GM19025 (cell line): ENCODE measurements at regions not wholly inside any gene's neighbourhood (a gene's known extent, or its start where the extent isn't known, plus 50 kb on each side); places are given as distances from the start of the nearest gene placed in this dataset.
"Not testable (repeated sequence)": the region's sequence is repeated elsewhere in the genome, so short reads cannot be mapped to it uniquely, and the experiment has no call there.

Source experiments
- ATAC-seq: cut with Tn5 transposase; IDR thresholded peaks from one replicate; pipeline ENCODE4 v1.9.1; 2021; ENCODE audit warnings: mild to moderate bottlenecking, low read depth, moderate library complexity; ENCODE audit not compliant: unreplicated experiment

DNA sequence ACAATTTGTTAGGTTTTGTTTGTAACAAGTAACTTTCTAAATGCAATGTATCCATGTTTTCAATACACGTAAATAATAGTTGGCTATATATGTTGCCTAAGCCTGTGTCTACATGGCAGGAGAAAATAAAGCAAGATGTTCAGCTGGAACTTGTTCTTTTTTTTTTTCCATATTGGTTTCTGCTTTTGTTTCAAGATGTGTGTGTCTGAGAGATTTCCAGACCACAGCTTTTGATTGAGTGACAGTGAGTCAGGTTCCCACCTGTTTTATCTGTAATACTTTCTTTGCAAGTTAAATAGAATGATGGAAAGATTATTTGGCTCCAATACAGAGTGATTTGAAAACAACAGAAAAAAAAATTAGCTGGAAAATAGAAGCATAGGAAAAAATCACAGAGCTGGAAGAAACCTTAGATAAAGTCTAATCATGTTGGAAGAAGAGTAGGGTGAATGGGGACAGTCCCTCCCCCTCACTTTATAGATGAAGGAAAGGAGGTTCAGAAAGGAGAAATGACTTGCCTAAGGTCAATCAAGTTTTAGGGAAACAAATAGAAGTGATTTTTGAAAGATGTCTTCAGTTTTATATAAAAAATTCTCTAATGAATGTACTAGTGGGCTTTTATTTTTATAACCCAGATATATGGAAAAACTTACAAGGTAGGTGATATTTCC is 150.9 kb upstream of the STMND1 start:
- no peak for ATAC-seq

- ATAC-seq, result no peak
Observed at GRCh38 chr6:16950302-16950701, 151.5 kb upstream of the STMND1 start.

DNA sequence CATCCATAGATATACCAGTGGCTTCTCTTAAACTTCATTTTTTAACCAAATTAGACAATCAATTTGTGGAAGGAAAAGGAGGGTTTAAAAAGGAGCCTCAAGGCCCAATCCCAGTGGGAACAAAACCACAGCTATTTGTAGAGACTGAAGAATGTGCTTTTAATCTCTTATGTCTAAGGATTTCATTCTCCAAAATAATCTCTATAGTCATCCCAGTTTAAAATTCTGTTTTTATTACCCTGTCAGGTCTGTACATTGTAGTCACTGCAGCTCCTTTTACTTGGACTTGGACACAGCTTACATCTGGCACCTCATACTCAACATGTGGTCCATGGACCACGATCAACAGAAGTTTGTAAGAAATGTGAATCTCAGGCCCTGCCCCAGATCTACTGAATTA is 152.1 kb upstream of the STMND1 start:
- no peak for ATAC-seq

DNA sequence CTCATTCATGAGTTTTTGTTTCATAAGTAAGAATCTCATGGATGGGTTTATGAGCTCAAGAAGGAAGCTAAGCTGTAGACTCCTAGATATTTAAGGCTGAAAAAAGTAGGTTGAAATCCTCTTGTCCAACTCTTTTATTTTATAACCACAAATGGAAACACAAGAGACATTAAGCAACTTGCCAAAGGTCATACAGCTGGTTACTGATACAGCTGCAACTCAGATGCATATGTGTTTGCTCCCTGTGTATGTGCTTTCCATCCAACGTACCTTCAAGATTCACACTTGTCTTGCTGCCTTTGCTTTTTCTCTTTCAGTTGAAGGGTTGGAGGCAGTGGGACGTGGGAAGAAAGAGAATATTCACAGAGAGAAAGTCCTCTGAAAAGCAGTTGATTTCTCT is 153.5 kb upstream of the STMND1 start:
- no peak for ATAC-seq

GRCh38 chr6:16947375-16948015 is 154.4 kb upstream of the STMND1 start:
- no peak for ATAC-seq

GRCh38 chr6:16944596-16944995 is 157.3 kb upstream of the STMND1 start:
- no peak for ATAC-seq

DNA sequence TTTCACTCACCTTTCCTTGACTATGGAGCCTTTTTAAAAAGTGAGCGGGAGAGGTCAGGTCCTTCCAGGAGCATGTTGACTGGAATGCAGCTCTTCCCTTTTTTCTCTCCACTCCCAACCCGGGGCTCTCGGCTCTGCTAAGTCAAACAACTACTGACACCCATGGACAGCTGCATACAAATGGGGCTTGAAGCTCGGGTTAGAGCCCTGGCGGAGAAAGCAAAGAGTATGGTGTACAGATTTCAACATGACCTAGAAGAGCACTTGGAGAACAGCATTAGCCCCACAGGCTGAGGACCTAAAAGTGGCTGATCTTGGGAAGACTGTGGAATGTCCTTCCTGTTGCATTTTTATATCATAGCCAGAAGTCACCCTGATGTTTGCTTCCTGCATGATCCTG is 162.0 kb upstream of the STMND1 start:
- no peak for ATAC-seq

DNA sequence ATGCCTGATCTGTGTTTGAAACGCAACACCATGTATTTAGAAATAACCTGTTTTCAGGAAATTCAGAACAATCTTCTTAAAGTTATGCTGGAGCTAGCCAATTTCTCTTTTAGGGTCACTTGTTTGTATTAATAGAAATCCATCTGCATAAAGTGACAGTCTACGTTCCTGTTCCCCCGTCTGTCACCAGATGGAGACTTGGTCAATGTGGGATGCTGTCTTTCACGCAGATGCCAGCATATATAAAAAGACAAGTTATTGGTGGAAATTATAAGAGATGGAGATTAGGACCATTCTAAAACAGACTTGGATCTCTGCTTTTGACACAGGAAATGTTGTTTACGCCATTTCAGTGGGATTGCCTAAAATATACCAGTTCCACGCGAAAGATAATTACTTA is 162.5 kb upstream of the STMND1 start:
- ATAC-seq, result no peak

DNA sequence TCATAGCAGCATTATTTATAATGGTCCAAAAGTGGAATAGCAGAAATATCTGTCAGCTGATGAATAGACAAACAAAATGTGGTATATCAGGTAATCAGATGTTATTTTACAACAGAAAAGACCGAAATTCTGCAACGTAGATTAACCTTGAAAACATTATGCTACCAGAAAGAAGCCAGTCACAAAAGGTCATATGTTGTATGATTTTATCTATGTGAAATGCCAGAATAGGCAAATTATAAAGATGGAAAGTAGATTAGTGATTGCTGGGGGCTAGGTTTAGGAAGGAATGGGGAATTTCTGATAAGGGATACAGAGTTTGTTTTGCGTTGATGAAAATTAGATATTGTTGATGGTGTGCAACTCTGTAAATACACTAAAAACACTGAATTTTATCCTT is 165.0 kb upstream of the STMND1 start:
- no peak for ATAC-seq

- no peak for ATAC-seq
Observed at GRCh38 chr6:16933961-16934360, 167.9 kb upstream of the STMND1 start.

DNA sequence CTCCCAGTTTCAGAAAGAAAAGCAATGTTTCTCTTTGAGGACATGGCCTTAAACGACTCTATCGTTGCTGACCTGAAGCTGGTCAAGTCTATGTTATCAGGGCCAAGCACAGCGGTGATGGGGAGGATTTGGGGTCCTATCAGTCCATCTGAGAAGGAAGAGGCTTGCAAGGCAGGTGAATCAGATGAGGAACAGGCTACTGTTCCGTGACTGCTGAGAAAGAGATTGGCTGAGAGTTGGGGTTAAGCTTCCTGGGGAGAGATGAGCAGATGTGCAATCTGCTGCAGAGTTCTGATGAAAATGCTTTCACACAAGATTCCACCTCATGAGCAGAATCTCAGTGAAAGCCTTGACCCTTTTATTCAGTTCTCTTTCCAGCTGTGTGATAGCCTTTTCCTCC is 168.3 kb upstream of the STMND1 start:
- no peak for ATAC-seq

DNA sequence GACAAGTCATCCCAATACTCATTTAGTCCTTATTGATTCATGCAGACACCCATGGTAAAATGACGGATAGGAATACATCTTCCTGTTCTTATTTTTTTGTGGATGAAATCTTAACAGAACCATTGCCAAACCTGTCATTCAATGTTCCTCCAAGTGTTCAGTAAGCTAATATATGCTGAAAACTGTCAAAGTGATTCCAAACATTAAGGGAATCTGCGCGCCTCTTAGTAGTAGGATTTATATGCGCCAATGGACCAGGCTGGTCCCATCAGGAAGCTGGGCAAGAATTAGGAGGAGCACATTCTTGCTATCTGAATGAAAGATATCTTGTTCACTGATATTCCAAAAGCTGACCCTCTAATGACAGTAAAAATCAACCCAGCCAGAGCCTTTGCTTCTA is 168.9 kb upstream of the STMND1 start:
- no peak for ATAC-seq

GRCh38 chr6:16931079-16931478 is 169.8 kb upstream of the ATXN1 start:
- ATAC-seq, result not testable (repeated sequence)

DNA sequence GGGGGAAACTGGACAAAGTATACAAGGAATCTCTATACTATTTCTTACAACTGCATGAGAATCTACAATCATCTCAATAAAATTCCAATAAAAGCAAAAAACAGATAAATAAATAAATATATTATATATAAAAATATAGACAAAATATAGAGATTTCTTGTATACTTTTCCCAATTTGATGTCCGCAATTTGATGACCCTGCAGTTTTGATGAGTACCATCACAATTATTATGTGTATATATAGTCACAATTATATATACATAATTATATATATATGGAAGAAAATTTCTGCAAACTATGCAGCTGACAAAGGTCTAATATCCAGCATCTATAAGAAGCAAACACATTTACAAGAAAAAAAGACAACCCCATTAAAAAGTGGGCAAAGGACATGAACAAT is 169.2 kb upstream of the ATXN1 start:
- no peak for ATAC-seq

- no peak for ATAC-seq
Observed at GRCh38 chr6:16929809-16930208, 168.5 kb upstream of the ATXN1 start.

DNA sequence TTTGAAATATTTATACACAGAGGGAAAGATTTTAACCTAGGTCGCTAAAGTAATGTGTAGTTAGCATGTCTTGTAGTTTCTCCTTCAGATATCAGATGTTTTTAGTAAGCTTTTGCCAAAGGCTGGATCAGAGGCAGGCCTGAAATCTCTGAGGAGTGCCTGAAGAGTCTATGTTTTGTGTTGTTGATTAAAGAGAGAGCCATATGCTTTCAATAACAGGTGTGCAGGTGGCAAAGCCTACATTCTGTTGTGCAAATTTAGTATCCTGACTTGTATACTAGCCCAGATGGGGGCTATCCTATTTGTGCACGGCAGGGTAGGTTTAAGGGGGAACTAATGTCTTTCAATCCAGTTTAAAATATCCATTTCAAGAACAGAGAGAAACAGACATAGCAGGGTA is 167.1 kb upstream of the ATXN1 start:
- ATAC-seq, result no peak

GRCh38 chr6:16927205-16927604 is 165.9 kb upstream of the ATXN1 start:
- no peak for ATAC-seq

- no peak for ATAC-seq
Observed at GRCh38 chr6:16925461-16925860, 164.2 kb upstream of the ATXN1 start.

DNA sequence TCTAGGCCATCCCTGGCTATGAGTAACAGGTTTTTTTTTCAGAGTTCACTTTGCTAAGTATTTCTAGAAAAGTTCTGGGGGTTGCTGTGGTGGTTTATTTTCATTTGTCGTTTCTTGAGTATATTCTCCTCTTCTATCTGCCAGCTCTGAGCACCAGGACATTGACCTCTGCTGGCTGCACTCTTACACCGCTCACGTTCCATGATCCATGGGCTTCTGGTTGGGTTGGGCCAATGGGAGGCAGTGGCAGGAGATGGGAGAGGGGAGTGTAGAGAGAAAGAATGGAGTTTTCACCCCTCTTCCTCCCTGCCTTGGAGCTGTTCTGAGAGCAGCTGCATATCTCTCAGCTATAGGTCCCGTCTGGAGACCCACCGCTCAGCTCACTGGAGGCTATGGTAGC is 161.0 kb upstream of the ATXN1 start:
- ATAC-seq, result no peak

GRCh38 chr6:16921399-16922110 is 160.3 kb upstream of the ATXN1 start:
- ATAC-seq, result no peak

GRCh38 chr6:16918586-16918985 is 157.3 kb upstream of the ATXN1 start:
- no peak for ATAC-seq

DNA sequence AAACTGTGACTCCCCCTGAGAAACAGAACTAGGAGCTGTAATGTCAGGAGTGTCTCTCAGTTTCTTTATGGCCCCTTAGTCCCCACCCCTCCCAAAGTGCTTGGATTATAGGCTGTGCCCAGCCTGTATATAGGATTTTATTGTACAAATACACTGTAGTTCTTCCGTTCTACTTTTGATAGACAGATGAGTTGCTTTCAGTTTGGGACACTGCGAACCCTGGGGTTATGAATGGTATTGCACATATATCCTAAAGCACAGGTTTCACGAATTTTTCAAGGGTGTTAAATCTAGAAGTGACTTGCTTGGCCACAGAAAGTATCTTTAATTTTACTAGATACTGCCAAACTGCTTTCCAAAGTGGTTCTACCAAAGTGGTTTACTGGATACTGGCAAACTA is 152.9 kb upstream of the ATXN1 start:
- no peak for ATAC-seq
